ENCODE measurements at regions not wholly inside any gene's neighbourhood (a gene's known extent, or its start where the extent isn't known, plus 50 kb on each side); places are given as distances from the start of the nearest gene placed in this dataset.

GRCh38 chr3:104298662-104299061 lies 1068.0 kb upstream of the ALCAM start:
- peaks cover 4% of the 10 kb centered on the region for H3K36me3 Mint-ChIP-seq
- ATAC-seq: no peak
- no peaks in the 10 kb centered on the region for H3K4me1 ChIP-seq (ENCODE audit: control insufficient read depth, insufficient read depth, low read length)
- no peaks in the 10 kb centered on the region for H3K36me3 ChIP-seq (ENCODE audit: control insufficient read depth, insufficient read depth, low read length)
- TF ChIP-seq, protein P1, sequence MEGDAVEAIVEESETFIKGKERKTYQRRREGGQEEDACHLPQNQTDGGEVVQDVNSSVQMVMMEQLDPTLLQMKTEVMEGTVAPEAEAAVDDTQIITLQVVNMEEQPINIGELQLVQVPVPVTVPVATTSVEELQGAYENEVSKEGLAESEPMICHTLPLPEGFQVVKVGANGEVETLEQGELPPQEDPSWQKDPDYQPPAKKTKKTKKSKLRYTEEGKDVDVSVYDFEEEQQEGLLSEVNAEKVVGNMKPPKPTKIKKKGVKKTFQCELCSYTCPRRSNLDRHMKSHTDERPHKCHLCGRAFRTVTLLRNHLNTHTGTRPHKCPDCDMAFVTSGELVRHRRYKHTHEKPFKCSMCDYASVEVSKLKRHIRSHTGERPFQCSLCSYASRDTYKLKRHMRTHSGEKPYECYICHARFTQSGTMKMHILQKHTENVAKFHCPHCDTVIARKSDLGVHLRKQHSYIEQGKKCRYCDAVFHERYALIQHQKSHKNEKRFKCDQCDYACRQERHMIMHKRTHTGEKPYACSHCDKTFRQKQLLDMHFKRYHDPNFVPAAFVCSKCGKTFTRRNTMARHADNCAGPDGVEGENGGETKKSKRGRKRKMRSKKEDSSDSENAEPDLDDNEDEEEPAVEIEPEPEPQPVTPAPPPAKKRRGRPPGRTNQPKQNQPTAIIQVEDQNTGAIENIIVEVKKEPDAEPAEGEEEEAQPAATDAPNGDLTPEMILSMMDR (IDR thresholded peaks at IDR 0.05): no peak
- intact Hi-C loops (cut with micrococcal nuclease): no loop called here
- H3K4me1 Mint-ChIP-seq: no peaks in the 10 kb centered on the region
- H3K27ac ChIP-seq (ENCODE audit: low read length): no peak overlapping the region
- no peaks in the 10 kb centered on the region for H3K27me3 ChIP-seq (ENCODE audit: control insufficient read depth, insufficient read depth, low read length)
- H3K27ac Mint-ChIP-seq: no peak overlapping the region
- H3K9me3 Mint-ChIP-seq: peaks cover 9 to 21% of the 10 kb centered on the region in 2 donors
- no peaks in the 10 kb centered on the region for H3K27me3 Mint-ChIP-seq (ENCODE audit: low read depth in 2 of 2)
- peaks cover 5% of the 10 kb centered on the region for H3K9me3 ChIP-seq (ENCODE audit: control insufficient read depth, insufficient read depth, low read length)
- no peak overlapping the region for H3K4me3 Mint-ChIP-seq
- H3K4me3 ChIP-seq (ENCODE audit: low read length): no peak overlapping the region
- 43% methylated on average over 2 of the region's 2 CpGs for WGBS (ENCODE audit: insufficient coverage)
- no peak for DNase-seq

DNA sequence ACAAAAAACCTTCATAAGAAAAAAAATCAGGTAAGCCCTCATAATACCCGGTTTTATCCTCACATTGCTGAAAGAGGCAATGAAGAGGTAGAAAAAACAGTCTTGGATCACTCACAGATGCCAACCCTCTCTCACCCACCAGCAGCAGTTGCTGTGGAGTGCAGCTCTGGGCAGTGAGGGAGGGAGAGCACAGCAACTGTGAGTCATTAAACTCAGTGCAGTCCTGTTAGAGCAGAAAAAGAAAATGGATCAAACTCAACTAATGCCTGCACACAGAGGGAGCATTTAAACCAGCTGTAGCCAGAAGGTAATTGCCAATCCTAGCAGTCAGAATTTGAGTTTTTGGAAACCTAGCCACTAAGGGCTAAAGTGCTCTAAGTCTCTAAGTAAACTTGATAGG lies 1050.6 kb upstream of the ALCAM start:
- Mint-ChIP-seq H3K36me3 (peaks cover 22% of the 10 kb centered on the region), H3K27ac (no peak overlapping the region), H3K27me3 (ENCODE audit: low read depth in 2 of 2) (no peaks in the 10 kb centered on the region), H3K9me3 (peaks cover 14 to 29% of the 10 kb centered on the region in 2 donors), H3K4me1 (no peaks in the 10 kb centered on the region), H3K4me3 (no peak overlapping the region)
- H3K36me3 ChIP-seq (ENCODE audit: control insufficient read depth, insufficient read depth, low read length): no peaks in the 10 kb centered on the region
- DNase-seq (no peak), ATAC-seq (no peak)
- no peaks in the 10 kb centered on the region for H3K4me1 ChIP-seq (ENCODE audit: control insufficient read depth, insufficient read depth, low read length)
- no peak overlapping the region for H3K4me3 ChIP-seq (ENCODE audit: low read length)
- H3K9me3 ChIP-seq (ENCODE audit: control insufficient read depth, insufficient read depth, low read length): peaks cover 5% of the 10 kb centered on the region
- TF ChIP-seq, protein P1 (IDR thresholded peaks at IDR 0.05): no peak
- intact Hi-C loops (cut with micrococcal nuclease): no loop called here
- H3K27ac ChIP-seq (ENCODE audit: low read length): no peak overlapping the region
- H3K27me3 ChIP-seq (ENCODE audit: control insufficient read depth, insufficient read depth, low read length): no peaks in the 10 kb centered on the region
- WGBS (ENCODE audit: insufficient coverage): no CpG with 5 or more reads among the region's 1 CpG

DNA sequence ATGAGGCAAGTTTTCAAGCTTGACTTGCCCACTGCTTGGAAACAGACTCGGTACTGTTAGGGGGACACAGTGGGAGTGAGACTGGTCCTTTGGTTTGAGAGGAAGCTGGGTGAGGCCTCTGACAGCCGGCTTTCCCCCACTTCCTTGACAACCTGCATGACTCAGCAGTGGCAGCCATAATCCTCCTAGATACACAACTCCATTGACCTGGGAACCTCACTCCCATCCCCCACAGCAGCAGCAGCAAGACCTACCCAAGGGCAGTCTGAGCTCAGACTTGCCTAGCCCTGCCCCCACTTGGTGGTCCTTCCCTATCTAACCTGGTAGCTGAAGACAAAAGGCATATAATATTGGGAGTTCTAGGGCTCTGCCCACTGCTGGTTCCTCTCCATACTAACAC lies 1043.5 kb upstream of the ALCAM start:
- no peak for ATAC-seq
- H3K36me3 ChIP-seq (ENCODE audit: control insufficient read depth, insufficient read depth, low read length): no peaks in the 10 kb centered on the region
- WGBS (ENCODE audit: insufficient coverage): 27% methylated on average over 2 of the region's 2 CpGs
- H3K4me1 ChIP-seq (ENCODE audit: control insufficient read depth, insufficient read depth, low read length): no peaks in the 10 kb centered on the region
- intact Hi-C loops (cut with micrococcal nuclease): no loop called here
- H3K9me3 Mint-ChIP-seq: peaks cover 24 to 35% of the 10 kb centered on the region in 2 donors
- H3K9me3 ChIP-seq (ENCODE audit: control insufficient read depth, insufficient read depth, low read length): peaks cover 12% of the 10 kb centered on the region
- peaks cover 29% of the 10 kb centered on the region for H3K36me3 Mint-ChIP-seq
- H3K4me3 Mint-ChIP-seq: no peak overlapping the region
- H3K27me3 Mint-ChIP-seq (ENCODE audit: low read depth in 2 of 2): no peaks in the 10 kb centered on the region
- TF ChIP-seq, protein P1 (IDR thresholded peaks at IDR 0.05): no peak
- H3K27ac ChIP-seq (ENCODE audit: low read length): no peak overlapping the region
- H3K27me3 ChIP-seq (ENCODE audit: control insufficient read depth, insufficient read depth, low read length): no peaks in the 10 kb centered on the region
- no peak for DNase-seq
- H3K4me3 ChIP-seq (ENCODE audit: low read length): no peak overlapping the region
- H3K4me1 Mint-ChIP-seq: no peaks in the 10 kb centered on the region
- no peak overlapping the region for H3K27ac Mint-ChIP-seq

GRCh38 chr3:104347291-104347690 lies 1019.4 kb upstream of the ALCAM start:
- no peaks in the 10 kb centered on the region for H3K4me1 ChIP-seq (ENCODE audit: control insufficient read depth, insufficient read depth, low read length)
- Mint-ChIP-seq H3K4me1 (no peaks in the 10 kb centered on the region), H3K36me3 (no peaks in the 10 kb centered on the region), H3K27me3 (ENCODE audit: low read depth in 2 of 2) (no peaks in the 10 kb centered on the region), H3K9me3 (peaks cover 9 to 11% of the 10 kb centered on the region in 2 donors), H3K4me3 (no peak overlapping the region), H3K27ac (no peak overlapping the region)
- TF ChIP-seq, protein P1 (IDR thresholded peaks at IDR 0.05): no peak
- H3K36me3 ChIP-seq (ENCODE audit: control insufficient read depth, insufficient read depth, low read length): no peaks in the 10 kb centered on the region
- H3K9me3 ChIP-seq (ENCODE audit: control insufficient read depth, insufficient read depth, low read length): peaks cover 4% of the 10 kb centered on the region
- intact Hi-C loops (cut with micrococcal nuclease): loop anchor here (10.0 kb wide), 1 partner anchor 1672 kb away; no protein-coding TSS in a partner anchor
- no peak overlapping the region for H3K27ac ChIP-seq (ENCODE audit: low read length)
- DNase-seq (no peak), ATAC-seq (no peak)
- H3K27me3 ChIP-seq (ENCODE audit: control insufficient read depth, insufficient read depth, low read length): no peaks in the 10 kb centered on the region
- H3K4me3 ChIP-seq (ENCODE audit: low read length): no peak overlapping the region
- 65% methylated on average over 1 of the region's 1 CpG for WGBS (ENCODE audit: insufficient coverage)
